ENCODE measurements at regions not wholly inside any gene's neighbourhood (a gene's known extent, or its start where the extent isn't known, plus 50 kb on each side); places are given as distances from the start of the nearest gene placed in this dataset.

DNA sequence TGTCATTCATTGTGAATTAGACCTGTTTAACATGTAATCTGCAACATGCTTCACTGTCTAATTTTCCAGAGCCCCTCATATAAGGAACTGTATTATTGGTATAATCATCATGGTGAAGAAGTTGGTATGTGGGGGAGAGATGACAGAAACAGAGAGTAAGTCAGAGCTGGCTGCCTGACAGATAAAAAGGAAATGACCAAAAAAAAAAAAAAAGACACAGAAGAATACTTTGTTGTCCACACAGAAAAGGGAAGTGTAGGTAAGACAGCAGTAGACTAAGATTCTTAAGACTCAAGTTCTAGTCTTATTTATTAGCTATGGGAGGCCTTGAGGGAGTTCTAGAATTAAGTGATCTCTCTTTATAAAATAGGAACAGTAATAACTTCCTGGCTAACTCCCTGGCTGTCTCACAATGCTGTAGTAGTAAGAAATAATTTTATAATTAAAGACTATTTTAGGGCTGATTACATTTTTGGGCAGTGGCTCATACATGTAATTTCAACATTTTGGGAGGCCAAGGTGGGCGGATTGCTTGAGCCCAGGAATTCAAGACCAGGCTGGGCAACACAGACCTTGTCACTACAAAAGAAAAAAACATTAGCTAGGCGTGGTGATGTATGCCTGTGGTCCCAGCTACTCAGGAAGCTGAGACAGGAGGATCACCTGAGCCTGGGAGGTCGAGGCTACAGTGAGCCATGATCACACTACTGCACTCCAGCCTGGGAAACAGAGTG lies 102.5 kb downstream of the PRL start:
- Histone ChIP-seq H3K27me3 (replicated peaks; ENCODE audit: control insufficient read depth, insufficient read depth, low read length) (no peaks in the 10 kb centered on the region), H3K4me3 (replicated peaks; ENCODE audit: low read depth, low read length) (no peak overlapping the region), H3K36me3 (ENCODE audit: control insufficient read depth, insufficient read depth, low read length) (no peaks in the 10 kb centered on the region)
- peak; percentile 42 for DNase-seq (ENCODE audit: extremely low read depth, insufficient read length)
- TF ChIP-seq, protein P1, sequence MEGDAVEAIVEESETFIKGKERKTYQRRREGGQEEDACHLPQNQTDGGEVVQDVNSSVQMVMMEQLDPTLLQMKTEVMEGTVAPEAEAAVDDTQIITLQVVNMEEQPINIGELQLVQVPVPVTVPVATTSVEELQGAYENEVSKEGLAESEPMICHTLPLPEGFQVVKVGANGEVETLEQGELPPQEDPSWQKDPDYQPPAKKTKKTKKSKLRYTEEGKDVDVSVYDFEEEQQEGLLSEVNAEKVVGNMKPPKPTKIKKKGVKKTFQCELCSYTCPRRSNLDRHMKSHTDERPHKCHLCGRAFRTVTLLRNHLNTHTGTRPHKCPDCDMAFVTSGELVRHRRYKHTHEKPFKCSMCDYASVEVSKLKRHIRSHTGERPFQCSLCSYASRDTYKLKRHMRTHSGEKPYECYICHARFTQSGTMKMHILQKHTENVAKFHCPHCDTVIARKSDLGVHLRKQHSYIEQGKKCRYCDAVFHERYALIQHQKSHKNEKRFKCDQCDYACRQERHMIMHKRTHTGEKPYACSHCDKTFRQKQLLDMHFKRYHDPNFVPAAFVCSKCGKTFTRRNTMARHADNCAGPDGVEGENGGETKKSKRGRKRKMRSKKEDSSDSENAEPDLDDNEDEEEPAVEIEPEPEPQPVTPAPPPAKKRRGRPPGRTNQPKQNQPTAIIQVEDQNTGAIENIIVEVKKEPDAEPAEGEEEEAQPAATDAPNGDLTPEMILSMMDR (IDR thresholded peaks at IDR 0.05; ENCODE audit: insufficient read depth, low read length, poor library complexity, severe bottlenecking), result no peak

- Histone ChIP-seq H3K4me3 (replicated peaks; ENCODE audit: low read depth, low read length) (no peak overlapping the region), H3K36me3 (ENCODE audit: control insufficient read depth, insufficient read depth, low read length) (no peaks in the 10 kb centered on the region), H3K27me3 (replicated peaks; ENCODE audit: control insufficient read depth, insufficient read depth, low read length) (no peaks in the 10 kb centered on the region)
- DNase-seq (ENCODE audit: extremely low read depth, insufficient read length), result no peak
- TF ChIP-seq, protein P1 (IDR thresholded peaks at IDR 0.05; ENCODE audit: insufficient read depth, low read length, poor library complexity, severe bottlenecking), result no peak
These were observed 97.1 kb downstream of the PRL start for GRCh38 chr6:22199771-22200170.

DNA sequence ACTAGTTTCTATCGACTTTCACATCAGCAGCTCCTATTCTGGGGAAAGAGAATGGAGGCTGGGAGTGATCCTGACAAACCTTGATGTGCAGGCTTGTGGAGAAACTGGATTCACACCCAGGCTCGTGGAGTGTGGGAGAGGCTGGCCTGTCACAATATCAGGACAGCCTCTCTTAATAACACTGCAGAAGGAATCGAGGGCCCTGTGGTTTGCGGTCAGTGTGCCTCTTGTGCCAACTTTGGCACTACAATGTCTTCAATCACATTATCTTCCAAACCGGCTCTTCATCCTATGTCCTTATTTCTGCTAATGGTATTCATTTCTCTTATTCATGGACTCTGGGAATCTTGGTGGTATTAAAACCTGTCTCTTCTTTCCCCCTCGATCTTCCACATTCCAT lies 92.7 kb downstream of the PRL start:
- TF ChIP-seq, protein P1 (IDR thresholded peaks at IDR 0.05; ENCODE audit: insufficient read depth, low read length, poor library complexity, severe bottlenecking), result no peak
- Histone ChIP-seq H3K27me3 (replicated peaks; ENCODE audit: control insufficient read depth, insufficient read depth, low read length) (no peaks in the 10 kb centered on the region), H3K4me3 (replicated peaks; ENCODE audit: low read depth, low read length) (no peak overlapping the region), H3K36me3 (ENCODE audit: control insufficient read depth, insufficient read depth, low read length) (no peaks in the 10 kb centered on the region)
- DNase-seq (ENCODE audit: extremely low read depth, insufficient read length), result no peak

- Histone ChIP-seq H3K27me3 (replicated peaks; ENCODE audit: control insufficient read depth, insufficient read depth, low read length) (no peaks in the 10 kb centered on the region), H3K4me3 (replicated peaks; ENCODE audit: low read depth, low read length) (no peak overlapping the region), H3K36me3 (ENCODE audit: control insufficient read depth, insufficient read depth, low read length) (no peaks in the 10 kb centered on the region)
- no peak for DNase-seq (ENCODE audit: extremely low read depth, insufficient read length)
- TF ChIP-seq, protein P1 (IDR thresholded peaks at IDR 0.05; ENCODE audit: insufficient read depth, low read length, poor library complexity, severe bottlenecking), result no peak
These were observed 91.6 kb downstream of the PRL start for GRCh38 chr6:22205266-22205665.

- no peaks in the 10 kb centered on the region for H3K27me3 ChIP-seq (replicated peaks; ENCODE audit: control insufficient read depth, insufficient read depth, low read length)
- no peaks in the 10 kb centered on the region for H3K36me3 ChIP-seq (ENCODE audit: control insufficient read depth, insufficient read depth, low read length)
- TF ChIP-seq, protein P1 (IDR thresholded peaks at IDR 0.05; ENCODE audit: insufficient read depth, low read length, poor library complexity, severe bottlenecking), result no peak
- no peak overlapping the region for H3K4me3 ChIP-seq (replicated peaks; ENCODE audit: low read depth, low read length)
- DNase-seq (ENCODE audit: extremely low read depth, insufficient read length), result no peak
These were observed 90.7 kb downstream of the PRL start for GRCh38 chr6:22206106-22206505.

DNA sequence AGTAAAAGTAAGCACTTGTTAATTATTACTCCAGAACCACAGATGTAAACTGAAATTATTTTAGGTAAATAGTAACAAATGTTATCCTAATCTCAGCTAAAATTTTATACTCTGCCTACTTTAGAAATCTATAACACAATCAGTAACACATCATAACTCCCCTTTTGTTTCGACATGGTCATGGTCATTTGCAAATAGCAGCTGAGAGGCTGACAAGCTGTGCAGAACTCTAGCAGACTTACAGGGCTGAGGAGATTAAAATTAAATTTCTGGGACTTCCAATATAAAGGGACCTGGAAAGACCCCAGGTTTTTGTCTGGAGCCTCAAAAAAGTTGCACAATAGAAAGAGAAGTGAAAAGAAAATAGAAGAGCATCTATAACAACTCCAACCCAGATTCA lies 88.8 kb downstream of the PRL start:
- TF ChIP-seq, protein P1 (IDR thresholded peaks at IDR 0.05; ENCODE audit: insufficient read depth, low read length, poor library complexity, severe bottlenecking), result no peak
- DNase-seq (ENCODE audit: extremely low read depth, insufficient read length), result no peak
- no peaks in the 10 kb centered on the region for H3K27me3 ChIP-seq (replicated peaks; ENCODE audit: control insufficient read depth, insufficient read depth, low read length)
- no peaks in the 10 kb centered on the region for H3K36me3 ChIP-seq (ENCODE audit: control insufficient read depth, insufficient read depth, low read length)
- H3K4me3 ChIP-seq (replicated peaks; ENCODE audit: low read depth, low read length), result no peak overlapping the region

All from GM06990 (cell line).